HG03196 (cell line): ENCODE measurements at regions not wholly inside any gene's neighbourhood (a gene's known extent, or its start where the extent isn't known, plus 50 kb on each side); places are given as distances from the start of the nearest gene placed in this dataset.
"Not testable (repeated sequence)": the region's sequence is repeated elsewhere in the genome, so short reads cannot be mapped to it uniquely, and the experiment has no call there.

ENCODE experiments used
- ATAC-seq: cut with Tn5 transposase; IDR thresholded peaks from one replicate; pipeline ENCODE4 v1.9.1; 2021; ENCODE audit not compliant: unreplicated experiment

DNA sequence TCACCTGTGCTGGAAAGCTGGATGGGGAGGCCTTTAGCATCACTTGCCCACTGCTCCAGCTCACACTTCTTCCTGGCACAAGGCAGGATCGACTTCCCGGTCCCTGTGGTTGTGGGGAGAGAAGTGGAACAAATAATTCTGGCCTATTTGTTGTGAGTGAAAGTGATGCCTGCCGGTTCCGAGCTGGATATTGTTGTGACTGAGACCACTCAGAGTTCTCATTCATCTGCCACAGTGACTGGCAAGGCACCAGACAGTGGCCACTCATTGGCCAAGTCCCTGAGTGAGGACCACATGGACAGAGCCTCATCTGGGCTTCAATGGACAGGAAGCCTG lies 191.9 kb downstream of the PTPRU start:
- no peak for ATAC-seq

DNA sequence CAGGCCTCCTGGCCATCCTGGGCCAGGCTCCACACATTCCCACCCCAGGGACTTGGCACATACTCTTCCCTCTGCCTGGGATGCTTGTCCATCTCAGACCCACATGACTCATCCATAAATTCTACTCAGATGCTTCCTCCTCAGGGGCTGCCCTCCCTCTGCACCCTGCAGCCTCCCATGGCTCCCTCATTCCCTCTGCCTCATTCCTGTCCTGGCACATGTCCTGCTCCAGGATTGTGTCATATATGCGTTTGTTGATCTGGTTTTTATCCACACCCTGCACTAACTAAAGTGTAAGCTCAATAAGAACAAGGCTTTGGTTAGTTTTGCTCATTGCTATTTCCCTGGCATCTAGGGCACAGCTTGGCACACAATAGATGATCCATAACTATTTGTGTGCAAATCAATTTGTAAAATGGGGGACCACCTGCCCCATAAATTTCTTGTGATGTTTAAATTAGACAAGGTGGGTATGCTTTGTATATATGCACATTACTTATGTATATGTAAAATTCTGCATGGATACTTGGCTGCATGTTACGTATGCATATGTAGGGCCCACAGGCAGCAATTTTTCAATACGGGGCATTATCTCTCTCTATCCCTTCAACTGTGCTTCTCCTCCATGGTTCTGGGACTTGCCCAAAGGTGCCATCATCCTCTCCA lies 191.4 kb downstream of the PTPRU start:
- ATAC-seq = no peak

DNA sequence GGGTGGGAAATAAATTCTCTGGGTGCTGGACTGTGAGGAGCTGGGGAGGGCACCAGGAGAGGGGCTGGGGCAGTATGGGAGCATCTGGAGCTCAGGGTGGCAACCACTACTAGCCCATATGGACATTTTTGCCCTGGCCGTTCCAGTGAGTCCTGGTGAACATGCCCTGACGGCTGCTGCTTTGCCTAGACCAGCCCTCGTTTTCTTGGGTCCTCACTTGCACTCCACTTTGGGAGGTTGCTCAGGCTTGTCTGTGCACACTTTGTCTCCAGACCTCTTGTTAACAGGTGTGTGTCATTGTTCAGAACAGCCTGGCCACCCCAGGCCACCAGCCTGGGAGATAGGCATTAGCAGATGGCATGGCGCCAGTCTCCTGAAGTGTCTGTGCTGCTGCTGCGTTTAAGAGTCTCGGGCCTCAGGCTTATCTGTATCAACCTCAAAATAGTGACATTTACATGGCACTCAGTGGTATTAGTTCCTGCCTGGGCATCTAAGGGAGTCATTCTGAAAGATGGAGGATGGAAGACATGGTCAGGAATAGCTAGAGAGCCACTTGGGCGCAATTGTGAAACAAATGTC lies 190.5 kb downstream of the PTPRU start:
- ATAC-seq = no peak

DNA sequence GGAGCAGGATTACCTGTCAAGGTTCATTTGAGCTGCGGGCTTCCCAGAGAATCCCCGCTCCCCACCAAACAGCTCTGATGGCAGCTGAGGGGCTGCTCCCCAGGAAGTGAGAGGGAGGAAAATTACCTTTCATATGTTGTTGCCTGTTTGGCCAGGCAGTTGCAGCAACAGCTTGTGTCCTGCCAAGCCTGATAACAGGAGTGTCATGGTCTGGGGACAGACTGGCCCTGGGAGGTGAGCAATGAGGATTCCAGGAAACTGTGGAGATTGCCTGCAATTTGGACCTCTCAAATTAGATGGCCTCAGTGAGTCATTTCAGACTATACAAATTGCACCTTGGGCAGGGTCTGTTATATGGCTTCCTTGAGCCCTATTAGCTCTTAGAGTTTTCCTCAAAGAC lies 189.3 kb downstream of the PTPRU start:
- no peak for ATAC-seq

DNA sequence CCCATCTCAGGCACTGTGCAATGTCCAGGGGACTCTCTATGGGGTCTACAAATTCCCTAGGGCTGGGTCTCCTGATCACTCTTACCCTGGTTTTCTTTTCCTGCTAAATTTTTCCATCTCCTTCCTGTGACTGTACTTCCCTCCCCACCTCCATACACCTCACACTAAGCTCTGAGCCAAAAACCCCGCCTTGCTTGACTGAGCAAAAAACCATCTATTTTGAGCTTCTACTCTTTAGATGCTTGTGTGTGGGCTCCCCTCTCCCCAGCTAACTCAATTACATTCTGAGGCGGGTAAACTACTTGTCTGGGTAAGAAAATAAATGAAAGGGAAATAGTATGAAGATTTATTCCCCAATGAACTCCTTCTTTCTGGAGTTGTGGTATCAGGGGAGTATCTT lies 187.9 kb downstream of the PTPRU start:
- ATAC-seq = no peak

DNA sequence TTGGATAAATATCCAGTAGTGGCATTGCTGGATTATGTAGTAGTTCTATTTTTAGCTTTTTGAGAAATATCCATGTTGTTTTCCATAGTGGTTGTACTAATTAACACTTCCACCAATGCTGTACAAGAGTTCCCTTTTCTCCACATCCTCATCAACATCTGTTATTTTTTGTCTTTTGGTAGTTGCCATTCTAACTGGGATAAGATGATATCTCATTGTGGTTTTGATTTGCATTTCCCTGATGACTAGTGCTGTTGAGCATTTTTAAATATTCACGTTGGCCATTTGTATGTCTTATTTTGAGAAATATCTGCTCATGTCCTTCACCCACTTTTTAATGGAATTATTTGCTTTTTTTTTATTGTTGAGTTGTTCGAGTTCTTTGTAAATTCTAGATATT lies 183.9 kb downstream of the PTPRU start:
- no peak for ATAC-seq

DNA sequence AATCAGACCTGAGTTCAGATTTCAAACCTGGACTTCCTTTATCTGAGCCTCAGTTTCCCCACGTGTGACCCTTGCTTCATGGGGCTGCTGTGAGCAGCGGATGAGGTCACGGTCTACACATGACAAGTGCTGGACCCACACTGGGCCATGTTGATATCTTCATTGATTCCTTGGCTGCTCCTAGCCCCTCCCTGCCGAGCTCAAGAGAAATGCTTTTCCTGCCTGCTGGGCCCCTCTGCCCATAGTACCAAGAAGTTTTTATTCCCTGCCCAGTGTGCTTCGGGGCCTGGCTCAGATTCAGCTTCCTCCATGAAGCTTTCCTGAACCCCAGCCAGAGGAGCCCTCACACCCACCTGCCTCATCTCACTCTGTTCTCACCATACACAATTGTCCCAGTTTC lies 181.6 kb downstream of the PTPRU start:
- no peak for ATAC-seq

DNA sequence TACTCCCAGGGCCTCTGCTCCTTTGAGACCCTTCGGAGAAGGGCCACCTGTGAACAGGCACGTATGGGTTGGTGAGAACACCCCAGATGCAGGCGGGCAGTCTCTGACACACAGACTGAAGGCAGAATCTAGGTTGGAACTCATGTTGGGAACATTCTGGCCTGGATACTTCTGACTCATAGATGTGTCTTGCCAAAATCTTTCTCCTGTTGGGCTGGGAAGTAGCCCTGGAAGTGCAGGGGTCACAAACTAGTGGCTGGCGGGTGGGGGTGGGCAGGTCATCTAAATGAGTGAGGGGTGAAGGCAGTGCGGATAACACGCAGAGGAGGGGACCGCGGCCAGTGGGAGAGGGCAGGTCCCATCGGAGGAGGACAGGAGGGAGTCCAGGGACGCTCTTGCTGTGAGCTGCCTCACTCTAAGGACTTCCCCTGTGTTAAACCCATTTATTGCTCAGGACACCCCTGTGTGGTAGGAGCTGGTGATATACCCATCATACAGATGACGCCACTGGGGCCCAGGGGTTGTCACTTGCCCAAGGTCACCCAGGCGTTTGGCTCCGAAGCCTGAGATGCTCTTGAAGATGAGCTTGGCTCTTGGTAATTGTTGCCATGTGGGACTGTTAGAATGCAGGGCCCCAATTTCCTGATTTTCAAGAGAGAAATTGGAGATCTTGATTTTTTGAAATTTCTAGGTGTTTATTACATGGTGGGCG lies 181.0 kb downstream of the PTPRU start:
- no peak for ATAC-seq

DNA sequence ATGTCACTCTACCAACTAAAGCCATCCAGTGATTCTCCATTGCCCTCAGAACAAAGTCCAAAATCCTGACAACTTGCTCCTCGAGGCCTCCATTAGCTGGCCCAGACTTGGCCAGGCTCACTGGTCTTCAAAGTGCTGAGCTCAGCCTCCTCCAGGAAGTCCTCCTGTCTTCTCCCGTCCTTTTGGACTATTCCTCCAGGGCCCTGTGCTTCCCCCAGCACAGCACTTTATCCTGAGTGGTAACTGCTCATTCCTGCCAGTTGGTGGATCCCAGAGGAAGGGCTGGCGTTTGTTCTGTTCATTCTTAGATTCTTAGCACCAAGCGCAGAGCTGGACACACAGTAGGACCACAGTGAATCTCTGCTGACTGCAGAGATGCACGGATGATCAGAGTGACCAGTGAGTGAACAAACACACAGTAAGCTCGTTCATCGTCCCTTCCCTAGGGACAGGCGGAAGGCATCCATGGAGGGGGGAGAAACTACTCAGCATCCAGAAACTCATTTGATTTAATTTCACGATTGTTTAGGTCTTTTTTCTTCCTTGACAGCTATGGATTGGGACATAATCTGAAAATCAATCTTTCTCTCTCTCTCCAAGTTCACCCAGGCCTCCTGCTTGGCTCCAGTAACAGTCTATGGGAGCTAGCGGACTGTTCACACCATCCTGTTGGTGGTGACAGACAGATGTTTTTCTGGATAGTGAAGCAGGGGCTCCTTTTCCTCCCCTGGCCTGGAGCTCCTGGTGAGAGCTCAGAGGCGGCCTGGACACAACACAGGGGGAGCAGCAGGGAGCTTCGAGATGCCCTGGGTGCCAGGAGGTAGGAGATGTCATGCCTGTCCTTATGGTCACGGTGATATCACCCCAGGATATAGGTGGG lies 180.2 kb downstream of the PTPRU start:
- ATAC-seq = no peak

DNA sequence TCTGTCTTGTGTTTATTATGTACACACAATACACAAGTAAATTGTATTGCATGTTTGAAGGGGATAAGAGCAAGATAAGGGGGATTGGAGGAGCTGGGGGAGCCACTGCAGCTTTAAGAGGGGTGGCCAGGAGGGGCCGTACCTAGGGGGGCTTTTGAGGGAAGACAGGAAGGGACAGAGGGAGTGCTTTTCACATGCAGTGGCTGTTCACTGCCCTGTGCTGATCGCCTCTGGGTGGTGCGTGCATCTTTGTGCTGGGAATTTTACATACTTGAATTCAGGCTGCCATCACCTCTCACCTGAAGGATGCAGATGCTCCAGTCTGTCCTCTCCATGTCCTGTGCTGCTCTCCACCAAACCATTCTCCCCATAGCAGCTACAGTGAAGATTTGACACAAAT lies 179.5 kb downstream of the PTPRU start:
- no peak for ATAC-seq

DNA sequence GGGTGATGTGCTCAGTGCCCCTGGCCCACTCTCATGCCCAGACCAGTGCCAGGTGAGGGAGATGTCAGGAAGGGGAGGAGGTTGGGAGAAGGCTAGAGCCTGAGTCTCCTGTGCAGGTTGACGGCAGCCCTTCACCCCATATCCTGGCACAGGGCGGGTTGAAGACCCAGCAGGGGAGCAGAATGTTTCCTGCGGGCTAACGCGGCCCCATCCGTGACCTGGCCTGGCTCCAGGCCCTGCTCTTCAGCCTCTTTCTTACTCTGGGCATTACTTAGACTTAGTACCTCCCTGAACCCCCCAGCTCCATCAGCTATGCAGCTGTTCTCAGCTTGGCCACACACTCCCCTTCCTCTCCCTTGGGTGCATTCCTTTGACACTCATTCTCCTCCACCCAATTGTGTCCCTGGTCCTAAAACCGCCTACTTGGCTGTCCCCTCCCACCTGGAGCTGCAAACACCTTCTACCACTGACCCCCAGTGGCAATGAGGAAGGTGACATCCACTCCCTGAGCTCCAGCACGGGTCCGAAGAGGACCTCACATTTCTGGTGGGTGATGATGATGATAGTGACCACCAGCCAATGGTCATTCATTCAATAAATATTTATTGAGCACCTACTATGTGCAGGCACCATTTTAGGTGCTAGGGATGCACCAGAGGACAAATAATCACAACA lies 179.0 kb downstream of the PTPRU start:
- ATAC-seq = no peak

DNA sequence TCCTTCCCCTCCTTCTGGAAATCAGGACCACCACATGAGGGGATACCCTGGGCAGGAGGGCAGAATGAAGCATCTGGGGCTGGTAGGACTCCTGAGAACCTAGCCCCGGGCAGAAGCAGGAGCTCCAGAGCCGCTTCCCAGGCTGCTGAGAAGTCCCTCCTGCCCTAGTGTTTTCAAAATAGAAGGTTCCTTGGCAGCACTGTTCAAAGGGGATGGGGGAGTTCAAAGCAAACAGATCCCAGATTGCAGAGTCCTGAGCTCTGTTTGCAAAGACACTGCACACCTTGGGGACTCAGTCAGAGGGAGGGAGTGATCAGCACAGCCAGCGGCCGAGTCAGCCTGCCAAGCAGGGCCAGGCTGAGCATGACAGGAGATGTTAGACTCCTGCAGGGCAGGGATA lies 177.8 kb downstream of the PTPRU start:
- ATAC-seq = no peak

DNA sequence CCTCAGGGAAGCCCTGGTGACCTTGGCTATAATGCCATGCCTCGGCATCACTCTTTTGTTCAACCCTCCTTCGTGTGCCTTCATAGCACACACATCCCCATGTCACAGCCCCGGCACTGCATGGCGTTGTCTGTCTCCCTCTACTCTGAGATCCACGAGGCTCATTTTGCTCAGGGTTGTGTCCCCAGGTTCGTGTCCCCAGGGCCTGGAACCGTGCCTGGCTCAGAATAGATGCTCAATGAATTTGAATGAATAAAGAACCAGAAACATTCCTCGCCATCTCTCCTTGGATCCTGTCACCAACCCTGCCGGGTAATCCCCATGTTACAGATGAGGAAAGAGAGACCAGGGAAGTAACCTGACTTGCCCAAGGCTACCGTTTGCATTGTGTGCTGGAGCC lies 177.3 kb downstream of the PTPRU start:
- no peak for ATAC-seq

DNA sequence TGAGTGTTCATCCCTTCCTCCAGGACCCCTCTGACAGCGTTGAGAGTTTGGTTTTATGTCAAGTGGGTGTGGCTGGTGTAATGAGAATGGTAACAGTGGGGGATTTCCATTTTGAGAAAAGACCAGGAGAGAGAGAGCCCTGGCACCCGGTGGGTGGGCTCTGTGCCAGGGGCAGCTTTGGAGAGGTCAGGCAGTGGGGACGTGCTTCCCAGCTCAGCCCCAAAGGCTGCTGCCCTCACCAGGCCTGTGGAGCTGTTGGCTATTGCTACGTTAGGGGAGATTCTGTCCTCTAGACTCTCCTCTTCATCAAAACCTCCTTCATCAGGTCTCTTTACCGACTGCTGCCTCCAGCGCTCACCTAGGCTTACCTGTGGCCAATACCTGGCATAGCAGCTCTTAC lies 176.3 kb downstream of the PTPRU start:
- no peak for ATAC-seq

DNA sequence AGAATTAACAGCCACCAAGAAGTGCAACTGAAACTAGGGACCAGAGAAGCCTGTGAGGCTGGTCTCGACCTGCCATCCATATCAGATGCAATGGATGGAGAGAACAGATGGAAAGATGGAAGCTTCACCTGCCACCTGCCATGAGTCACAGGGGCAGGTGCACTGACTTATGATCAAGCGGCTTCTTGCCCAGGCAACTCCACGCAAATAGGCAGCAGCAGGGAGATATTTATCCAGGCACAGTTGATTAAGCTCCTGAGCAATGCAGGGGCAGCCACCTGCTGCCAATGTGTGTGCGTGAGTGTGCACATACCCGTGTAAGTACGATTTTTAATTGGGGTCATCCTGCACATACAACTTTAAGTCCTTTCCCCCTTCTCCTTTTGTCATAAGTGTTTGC lies 174.2 kb downstream of the PTPRU start:
- no peak for ATAC-seq

DNA sequence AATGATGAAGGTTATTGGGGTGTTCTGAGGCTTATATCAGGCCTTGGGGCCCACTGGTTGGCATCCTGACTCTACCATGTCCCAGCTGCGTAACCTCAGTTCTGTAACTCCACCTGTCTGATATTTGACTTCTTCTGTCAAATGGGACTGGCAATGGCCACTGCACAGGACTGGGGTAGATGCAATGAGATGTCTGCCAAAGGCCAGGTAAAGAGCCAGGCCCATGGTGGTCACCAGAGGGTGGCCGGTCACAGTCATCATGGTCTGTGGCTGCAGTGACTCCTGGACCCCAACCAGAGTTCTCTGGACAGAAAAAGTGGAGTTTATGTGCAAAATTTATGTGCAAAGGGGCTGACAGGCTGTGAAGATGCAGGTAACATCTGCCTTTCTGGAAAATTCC lies 173.3 kb downstream of the PTPRU start:
- ATAC-seq = no peak

DNA sequence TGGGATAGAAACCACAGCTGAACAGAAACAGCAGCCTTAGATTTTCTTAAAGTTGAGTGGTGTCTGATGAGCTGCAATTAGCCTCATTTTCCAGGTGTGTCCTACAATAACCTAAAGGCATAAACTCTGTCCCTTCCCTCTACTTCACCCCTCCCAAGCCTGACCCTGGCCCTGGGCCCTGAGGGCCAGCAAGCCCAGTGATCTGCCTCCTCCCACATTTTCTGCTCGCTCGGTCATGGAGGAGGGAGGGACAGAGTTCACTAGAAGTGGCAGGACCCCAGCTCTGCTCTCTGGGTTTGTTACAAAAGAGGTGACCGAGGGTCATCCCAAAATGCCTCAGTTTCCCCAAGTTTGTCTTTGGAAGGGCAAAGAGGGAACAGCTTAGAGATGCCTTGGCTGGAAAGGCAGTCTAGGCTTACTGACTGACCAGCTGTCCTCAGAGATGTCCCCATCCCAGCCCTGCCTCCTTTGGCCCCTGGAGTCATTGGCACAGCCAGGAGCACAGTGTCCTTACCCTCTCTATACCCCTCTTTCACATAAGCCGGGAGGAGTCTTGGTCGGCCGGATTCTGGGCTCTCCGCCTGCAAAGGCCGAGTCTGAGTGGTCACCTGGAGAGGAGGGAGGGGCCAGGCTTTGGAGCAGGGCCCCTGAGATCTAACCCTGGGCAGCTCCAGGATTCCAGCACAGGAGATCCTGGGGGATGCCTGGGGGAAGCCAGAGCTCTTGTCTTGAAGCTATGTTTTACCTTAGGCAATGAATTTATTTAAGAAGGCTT lies 172.7 kb downstream of the PTPRU start:
- no peak for ATAC-seq

DNA sequence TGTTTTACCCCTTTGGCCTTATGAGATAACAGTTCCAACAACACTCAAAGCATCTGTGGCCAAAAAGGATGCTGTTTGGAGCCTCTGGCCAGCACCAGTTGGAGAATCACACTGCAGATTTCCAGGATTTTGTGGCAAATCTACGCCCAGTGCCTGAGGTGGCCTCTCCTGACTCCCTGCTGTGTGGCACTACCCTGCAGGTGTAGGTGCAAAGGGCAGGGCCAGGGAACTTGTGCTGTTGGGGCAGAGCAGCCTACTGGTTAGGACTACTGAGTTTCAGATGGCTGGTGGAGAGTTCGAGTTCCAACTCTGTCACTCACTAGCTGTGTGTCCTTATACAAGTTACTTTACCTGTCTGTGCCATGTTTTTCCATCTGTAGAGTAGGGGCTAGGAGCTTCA lies 170.5 kb downstream of the PTPRU start:
- no peak for ATAC-seq

DNA sequence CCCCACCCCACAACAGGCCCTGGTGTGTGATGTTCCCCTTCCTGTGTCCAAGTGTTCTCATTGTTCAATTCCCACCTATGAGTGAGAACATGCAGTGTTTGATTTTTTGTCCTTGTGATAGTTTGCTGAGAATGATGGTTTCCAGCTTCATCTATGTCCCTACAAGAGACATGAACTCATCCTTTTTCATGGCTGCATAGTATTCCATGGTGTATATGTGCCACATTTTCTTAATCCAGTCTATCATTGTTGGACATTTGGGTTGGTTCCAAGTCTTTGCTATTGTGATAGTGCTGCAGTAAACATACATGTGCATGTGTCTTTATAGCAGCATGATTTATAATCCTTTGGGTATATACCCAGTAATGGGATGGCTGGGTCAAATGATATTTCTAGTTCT lies 163.9 kb downstream of the PTPRU start:
- not testable (repeated sequence) for ATAC-seq

DNA sequence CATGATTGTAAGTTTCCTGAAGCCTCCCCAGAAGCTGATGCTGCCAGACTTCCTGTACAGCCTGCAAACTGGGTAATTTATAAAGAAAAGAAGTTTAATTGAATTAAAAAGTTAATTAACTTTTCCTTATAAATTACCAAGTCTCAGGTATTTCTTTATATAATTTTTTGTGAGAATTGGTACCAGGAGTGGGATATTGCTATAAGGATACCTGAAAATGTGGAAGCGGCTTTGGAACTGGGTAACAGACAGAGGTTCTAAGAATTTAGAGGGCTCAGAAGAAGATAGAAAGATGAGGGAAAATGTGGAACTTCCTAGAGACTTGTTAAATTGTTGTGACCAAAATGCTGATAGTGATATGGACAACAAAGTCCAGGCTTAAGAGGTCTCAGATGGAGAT lies 163.1 kb downstream of the PTPRU start:
- ATAC-seq = no peak
